Activated CD4-positive, alpha-beta memory T cell treated with anti-CD3 and anti-CD28 coated beads, Interleukin-2, amount 10 ng/mL, durations not matched to agents 7 days and 5 days (primary cell): ENCODE measurements at regions not wholly inside any gene's neighbourhood (a gene's known extent, or its start where the extent isn't known, plus 50 kb on each side); places are given as distances from the start of the nearest gene placed in this dataset.

ENCODE experiments used
- CTCF ChIA-PET: fragments of 350-600 bp; sonication (Branson Sonifier 250); formaldehyde crosslinking; loops from one replicate; lab custom pipeline; 2021; ENCODE audit warnings: antibody characterized with exemption, inconsistent platforms; lab: Charles Lee
- POLR2A ChIA-PET: fragments of 350-600 bp; sonication (Branson Sonifier 250); formaldehyde crosslinking; loops from one replicate; lab custom pipeline; 2021; ENCODE audit warnings: antibody characterized with exemption; lab: Charles Lee
- DNase-seq: peaks from one replicate; pipeline ENCODE4 v3.0.0-alpha.2; 2020
- H3K27ac Mint-ChIP-seq: one replicate; pipeline ENCODE4 v1.8.0; 2021; ENCODE audit warnings: mild to moderate bottlenecking, mixed read lengths
- H3K27me3 Mint-ChIP-seq: one replicate; pipeline ENCODE4 v1.8.0; 2021; ENCODE audit warnings: mixed read lengths
- H3K36me3 Mint-ChIP-seq: one replicate; pipeline ENCODE4 v1.8.0; 2021; ENCODE audit warnings: low read depth, mixed read lengths
- H3K4me1 Mint-ChIP-seq: one replicate; pipeline ENCODE4 v1.8.0; 2021; ENCODE audit warnings: mixed read lengths
- H3K4me3 Mint-ChIP-seq: one replicate; pipeline ENCODE4 v1.8.0; 2021; ENCODE audit warnings: mild to moderate bottlenecking, mixed read lengths
- H3K9me3 Mint-ChIP-seq: one replicate; pipeline ENCODE4 v1.8.0; 2021; ENCODE audit warnings: mixed read lengths

DNA sequence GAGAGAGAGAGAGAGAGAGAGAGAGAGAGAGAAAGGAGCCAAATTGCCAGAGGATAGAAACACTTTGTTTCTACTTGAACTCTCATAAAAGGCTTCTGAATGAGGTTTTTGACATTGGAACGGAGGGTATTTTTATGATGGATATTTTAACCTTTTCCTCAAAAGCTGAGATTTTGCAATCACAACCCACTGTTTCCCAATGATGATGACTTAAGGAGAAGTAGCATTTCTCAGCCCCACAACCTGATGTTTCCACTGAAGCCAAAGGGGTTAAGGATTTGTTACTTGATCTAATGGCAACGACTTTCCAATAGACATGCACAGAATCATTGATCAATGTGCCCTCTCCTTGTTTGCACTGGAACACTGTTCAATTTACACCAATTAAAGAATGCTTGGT is 67.1 kb upstream of the POU3F3 start:
- no peak for DNase-seq
- Mint-ChIP-seq H3K27me3 (no peaks in the 10 kb centered on the region), H3K27ac (no peak overlapping the region), H3K4me3 (no peak overlapping the region), H3K9me3 (no peaks in the 10 kb centered on the region), H3K36me3 (no peaks in the 10 kb centered on the region), H3K4me1 (no peaks in the 10 kb centered on the region)
- ChIA-PET POLR2A (no interaction called here), CTCF (no interaction called here)

DNA sequence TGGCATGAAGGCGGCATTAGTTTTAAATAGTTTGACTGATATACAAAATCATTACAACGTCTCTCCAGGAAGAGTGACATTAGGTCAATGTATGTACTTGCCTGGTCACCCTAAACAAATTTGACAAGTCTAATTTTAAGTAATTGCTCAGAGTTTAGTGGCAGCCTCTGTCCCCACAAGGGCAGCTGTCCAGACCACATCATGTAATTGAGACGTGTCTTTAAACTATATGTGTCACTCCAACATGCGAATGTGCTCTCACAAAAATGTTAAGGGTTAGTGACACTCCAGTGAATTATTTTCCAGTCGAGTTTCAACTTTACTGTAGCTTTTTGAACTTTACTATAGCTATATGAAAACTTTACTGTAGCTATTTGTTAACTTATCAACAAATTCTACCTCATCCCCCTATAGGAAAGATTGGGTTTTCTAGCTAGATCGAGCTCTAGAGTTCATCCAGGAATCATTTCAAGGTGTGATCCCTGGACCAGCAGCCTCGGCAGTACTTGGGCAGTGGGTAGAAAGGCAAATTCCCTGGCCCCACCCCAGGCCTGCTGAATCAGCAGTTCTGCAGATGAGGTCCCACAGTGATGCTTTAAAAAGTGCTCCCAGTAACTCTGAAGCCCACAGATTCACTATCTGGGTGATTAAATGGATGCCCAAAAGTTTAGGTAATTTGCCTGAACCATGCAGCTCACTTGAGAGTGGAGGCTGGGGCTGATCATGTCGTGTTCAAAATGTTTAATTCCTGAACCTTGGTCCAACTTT is 66.4 kb upstream of the POU3F3 start:
- POLR2A ChIA-PET, result no interaction called here
- CTCF ChIA-PET, result no interaction called here
- no peaks in the 10 kb centered on the region for H3K27me3 Mint-ChIP-seq
- no peak for DNase-seq
- no peaks in the 10 kb centered on the region for H3K9me3 Mint-ChIP-seq
- no peaks in the 10 kb centered on the region for H3K4me1 Mint-ChIP-seq
- no peak overlapping the region for H3K4me3 Mint-ChIP-seq
- H3K27ac Mint-ChIP-seq, result no peak overlapping the region
- no peaks in the 10 kb centered on the region for H3K36me3 Mint-ChIP-seq

DNA sequence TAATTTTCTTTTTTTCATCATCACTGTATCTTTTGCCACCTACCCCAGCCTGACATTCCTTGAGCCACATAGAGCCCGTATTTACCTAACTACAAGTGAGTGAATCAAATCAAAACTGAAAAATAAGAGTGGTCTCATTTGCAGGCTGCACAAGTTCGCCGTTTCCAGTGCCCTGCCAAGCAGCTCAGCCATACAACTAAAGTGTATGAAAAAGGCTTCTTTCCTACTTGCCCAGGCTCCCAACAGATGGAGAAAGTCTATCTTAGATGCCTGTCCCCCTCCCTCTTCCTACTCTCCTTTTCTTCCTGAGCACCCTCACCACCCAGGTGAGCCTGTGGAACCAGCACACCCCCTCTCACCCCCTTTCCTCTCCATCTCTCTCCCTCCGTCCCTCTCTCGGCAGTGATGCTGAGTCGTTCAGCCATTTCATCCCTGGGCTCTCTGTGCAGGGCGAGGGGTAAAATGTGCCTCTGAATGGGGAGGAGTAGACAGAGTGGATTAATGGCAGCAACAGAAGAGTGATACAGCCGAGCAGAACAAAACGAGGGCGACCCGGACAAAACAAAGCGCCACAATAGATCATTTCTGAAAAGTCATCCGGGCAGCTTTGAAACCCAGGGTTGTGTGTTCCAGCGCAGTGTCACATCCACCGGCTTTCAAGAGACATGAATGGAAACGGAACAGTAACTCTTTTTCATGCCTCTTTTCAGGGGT is 65.0 kb upstream of the POU3F3 start:
- no peak for DNase-seq
- ChIA-PET POLR2A (no interaction called here), CTCF (no interaction called here)
- H3K4me3 Mint-ChIP-seq, result no peak overlapping the region
- no peaks in the 10 kb centered on the region for H3K4me1 Mint-ChIP-seq
- no peak overlapping the region for H3K27ac Mint-ChIP-seq
- no peaks in the 10 kb centered on the region for H3K36me3 Mint-ChIP-seq
- H3K27me3 Mint-ChIP-seq, result no peaks in the 10 kb centered on the region
- no peaks in the 10 kb centered on the region for H3K9me3 Mint-ChIP-seq

DNA sequence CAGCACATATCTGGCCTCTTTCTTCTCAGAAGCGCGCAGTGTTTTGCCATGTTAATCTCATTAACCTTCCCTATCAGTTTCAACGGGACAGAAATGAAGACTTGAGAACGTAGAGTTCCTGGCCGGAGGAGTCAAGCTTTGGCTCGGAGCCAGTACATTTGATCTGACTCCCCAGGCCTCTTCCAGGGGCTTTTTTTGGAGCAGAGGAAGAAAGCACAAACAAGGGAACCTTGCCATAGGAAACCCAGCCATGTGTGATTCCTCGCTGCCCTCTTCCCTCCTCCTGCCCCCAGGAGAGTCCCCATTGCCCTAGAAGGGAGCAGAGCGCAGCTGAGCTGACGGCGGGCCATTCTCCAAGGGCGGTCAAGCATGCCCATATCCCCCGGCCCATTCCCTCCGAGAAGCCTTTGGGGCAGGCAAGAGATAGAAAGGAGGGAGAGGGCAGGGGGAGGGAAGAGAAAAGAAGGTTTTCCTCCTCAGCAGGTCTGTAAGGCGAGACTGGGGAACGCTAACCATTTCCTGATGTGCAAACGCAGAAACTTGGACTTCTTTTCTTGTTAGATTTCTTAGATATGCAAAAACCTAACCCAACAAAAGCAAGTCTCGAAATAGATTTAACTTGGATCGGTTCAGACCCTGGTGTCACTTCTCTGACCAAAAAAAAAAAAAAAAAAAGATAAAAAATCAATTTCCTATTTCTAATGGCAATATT is 63.7 kb upstream of the POU3F3 start:
- H3K4me1 Mint-ChIP-seq, result no peaks in the 10 kb centered on the region
- H3K27me3 Mint-ChIP-seq, result no peaks in the 10 kb centered on the region
- ChIA-PET POLR2A (no interaction called here), CTCF (no interaction called here)
- no peak overlapping the region for H3K4me3 Mint-ChIP-seq
- H3K27ac Mint-ChIP-seq, result no peak overlapping the region
- no peaks in the 10 kb centered on the region for H3K36me3 Mint-ChIP-seq
- H3K9me3 Mint-ChIP-seq, result no peaks in the 10 kb centered on the region
- no peak for DNase-seq

DNA sequence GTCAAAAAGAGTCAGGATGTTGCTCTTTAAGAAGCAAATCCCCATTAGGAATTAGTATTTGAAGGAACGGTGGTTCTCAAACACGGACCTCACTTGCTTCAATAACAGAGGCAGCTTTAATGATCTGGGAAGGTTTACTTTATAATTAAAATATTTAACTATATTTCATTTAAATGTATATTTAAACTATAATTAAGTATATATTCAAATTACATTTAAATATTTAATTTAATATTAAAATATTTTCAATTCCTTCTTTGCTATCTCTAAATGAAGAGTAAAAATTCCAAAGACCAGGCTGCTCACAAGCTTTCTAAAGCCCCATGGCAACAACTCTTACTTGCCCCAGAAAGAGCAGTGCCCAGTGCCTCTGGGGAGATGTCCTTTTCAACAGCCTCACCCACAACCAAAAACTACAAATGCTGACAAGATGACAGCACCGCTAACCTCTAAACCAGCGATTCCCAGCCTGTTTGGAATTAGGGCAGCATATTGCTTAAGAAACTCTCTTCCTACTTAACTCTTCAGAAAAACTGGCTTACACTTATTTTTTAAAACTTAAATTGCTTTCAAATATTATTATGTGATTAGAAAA is 62.9 kb upstream of the POU3F3 start:
- H3K4me1 Mint-ChIP-seq, result no peaks in the 10 kb centered on the region
- no peak for DNase-seq
- H3K9me3 Mint-ChIP-seq, result no peaks in the 10 kb centered on the region
- ChIA-PET POLR2A (no interaction called here), CTCF (no interaction called here)
- no peak overlapping the region for H3K4me3 Mint-ChIP-seq
- no peaks in the 10 kb centered on the region for H3K27me3 Mint-ChIP-seq
- no peak overlapping the region for H3K27ac Mint-ChIP-seq
- H3K36me3 Mint-ChIP-seq, result no peaks in the 10 kb centered on the region

DNA sequence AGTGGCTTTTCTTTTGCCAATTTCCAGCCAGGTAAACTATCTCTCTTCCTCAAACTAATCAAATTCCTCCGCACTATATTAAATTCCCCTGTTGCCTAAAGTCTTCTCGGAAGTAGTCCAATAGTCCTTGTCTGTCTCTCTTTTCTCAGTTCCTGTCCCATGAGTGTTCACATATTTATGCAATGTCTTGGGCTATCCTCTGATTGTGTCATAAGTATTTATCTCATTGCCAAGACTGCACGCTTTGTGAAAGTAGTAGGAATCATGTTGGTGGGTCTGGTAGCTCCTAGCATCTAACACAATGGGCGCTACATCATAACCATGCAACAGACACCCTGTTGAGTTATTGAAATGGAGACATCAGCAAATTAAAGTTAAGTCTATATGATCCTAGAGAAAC is 59.9 kb upstream of the POU3F3 start:
- Mint-ChIP-seq H3K4me1 (no peaks in the 10 kb centered on the region), H3K4me3 (no peak overlapping the region), H3K36me3 (no peaks in the 10 kb centered on the region), H3K9me3 (no peaks in the 10 kb centered on the region), H3K27me3 (no peaks in the 10 kb centered on the region), H3K27ac (no peak overlapping the region)
- DNase-seq, result no peak
- ChIA-PET CTCF (no interaction called here), POLR2A (no interaction called here)

DNA sequence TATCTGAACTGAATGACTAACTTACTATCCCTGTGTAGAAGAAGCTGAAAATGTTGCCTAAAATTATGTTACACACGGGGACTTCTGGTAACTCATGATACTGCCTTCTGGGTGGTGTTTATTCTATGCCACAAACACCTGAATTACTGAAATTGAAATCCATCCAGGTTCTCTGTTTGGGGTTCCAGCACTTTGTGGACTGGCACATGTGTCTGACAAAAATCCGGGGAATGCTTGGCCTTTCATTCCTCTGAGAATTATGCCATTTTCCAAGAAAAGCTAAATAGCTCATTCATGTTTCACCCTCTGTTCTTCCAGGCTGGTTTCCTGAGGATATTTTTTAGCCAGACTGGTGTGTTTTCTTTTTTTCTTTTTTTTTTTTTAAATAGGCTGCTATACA is 59.5 kb upstream of the POU3F3 start:
- ChIA-PET POLR2A (no interaction called here), CTCF (no interaction called here)
- no peak for DNase-seq
- no peaks in the 10 kb centered on the region for H3K36me3 Mint-ChIP-seq
- no peak overlapping the region for H3K27ac Mint-ChIP-seq
- no peaks in the 10 kb centered on the region for H3K4me1 Mint-ChIP-seq
- H3K9me3 Mint-ChIP-seq, result no peaks in the 10 kb centered on the region
- no peaks in the 10 kb centered on the region for H3K27me3 Mint-ChIP-seq
- H3K4me3 Mint-ChIP-seq, result no peak overlapping the region
